ENCODE measurements at regions not wholly inside any gene's neighbourhood (a gene's known extent, or its start where the extent isn't known, plus 50 kb on each side); places are given as distances from the start of the nearest gene placed in this dataset.

DNA sequence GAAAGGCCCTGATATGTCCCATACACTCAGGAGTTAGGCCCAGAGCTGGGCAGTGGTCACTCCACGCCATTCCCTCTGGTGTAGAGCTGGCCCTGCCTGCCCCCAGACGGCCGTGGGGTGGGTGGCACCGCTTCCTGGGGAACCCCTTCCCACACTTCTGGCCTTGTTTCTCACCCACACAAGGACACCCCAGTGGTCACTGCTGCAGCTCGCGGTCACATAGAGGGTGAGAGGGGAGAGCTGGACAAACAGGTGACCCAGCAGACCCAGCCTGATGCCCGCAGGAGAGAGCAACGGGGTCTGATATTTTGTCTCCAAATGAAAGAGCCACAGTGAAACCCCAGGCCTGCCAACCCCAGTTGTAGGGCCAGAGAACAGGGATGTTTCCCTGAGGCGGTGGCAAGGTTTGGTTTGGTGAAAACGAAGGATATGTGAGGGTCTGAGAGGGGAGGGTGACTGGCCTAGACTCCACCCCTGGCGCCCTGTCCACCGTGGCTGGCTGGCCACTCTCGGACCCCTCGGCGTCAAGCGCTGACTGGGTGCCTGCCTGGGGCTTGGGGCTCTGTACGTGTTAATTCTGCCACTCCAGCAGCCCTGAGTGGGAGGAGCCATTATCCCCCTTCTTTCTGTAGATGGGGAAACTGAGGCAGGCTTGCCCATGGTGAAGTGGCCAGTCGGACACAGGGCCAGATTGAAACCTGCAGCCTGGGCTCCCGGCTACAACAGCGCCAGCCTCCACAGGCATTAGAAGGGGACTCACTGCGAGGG is 71.0 kb upstream of the PPARA start:
- TF ChIP-seq, protein P1, sequence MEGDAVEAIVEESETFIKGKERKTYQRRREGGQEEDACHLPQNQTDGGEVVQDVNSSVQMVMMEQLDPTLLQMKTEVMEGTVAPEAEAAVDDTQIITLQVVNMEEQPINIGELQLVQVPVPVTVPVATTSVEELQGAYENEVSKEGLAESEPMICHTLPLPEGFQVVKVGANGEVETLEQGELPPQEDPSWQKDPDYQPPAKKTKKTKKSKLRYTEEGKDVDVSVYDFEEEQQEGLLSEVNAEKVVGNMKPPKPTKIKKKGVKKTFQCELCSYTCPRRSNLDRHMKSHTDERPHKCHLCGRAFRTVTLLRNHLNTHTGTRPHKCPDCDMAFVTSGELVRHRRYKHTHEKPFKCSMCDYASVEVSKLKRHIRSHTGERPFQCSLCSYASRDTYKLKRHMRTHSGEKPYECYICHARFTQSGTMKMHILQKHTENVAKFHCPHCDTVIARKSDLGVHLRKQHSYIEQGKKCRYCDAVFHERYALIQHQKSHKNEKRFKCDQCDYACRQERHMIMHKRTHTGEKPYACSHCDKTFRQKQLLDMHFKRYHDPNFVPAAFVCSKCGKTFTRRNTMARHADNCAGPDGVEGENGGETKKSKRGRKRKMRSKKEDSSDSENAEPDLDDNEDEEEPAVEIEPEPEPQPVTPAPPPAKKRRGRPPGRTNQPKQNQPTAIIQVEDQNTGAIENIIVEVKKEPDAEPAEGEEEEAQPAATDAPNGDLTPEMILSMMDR (IDR thresholded peaks at IDR 0.05): no peak
- TF ChIP-seq POLR2A (IDR thresholded peaks at IDR 0.05): no peak
